NCI-H1436 (cell line): ENCODE measurements at regions not wholly inside any gene's neighbourhood (a gene's known extent, or its start where the extent isn't known, plus 50 kb on each side); places are given as distances from the start of the nearest gene placed in this dataset.
"Not testable (repeated sequence)": the region's sequence is repeated elsewhere in the genome, so short reads cannot be mapped to it uniquely, and the experiment has no call there.

Source experiments
- DNase-seq: peaks from one replicate; lab custom pipeline; 2025; lab: John Stamatoyannopoulos, UW

DNA sequence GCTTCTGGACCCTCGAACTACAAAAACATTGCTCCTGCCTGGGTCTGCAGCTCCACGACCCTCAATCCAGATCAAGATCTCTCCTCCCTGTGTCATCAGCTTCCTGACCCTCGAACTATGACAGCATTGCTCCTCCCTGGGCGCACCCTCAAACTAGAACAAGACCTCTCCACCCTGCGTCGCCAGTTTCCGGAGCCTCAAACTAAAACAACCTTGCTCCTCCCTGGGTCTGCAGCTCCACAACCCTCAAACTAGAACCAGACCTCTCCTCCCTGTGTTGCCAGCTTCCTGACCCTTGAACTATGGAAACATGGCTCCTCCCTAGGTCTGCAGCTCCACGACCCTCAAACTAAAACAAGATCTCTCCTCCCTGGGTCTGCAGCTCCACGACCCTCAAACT, 339.7 kb upstream of the SULF2 start:
- DNase-seq: no peak

GRCh38 chr20:48124181-48124782, 339.0 kb upstream of the SULF2 start:
- DNase-seq: no peak

GRCh38 chr20:48120120-48120519, 334.8 kb upstream of the SULF2 start:
- DNase-seq: no peak

- DNase-seq: not testable (repeated sequence)
Measured at GRCh38 chr20:48119389-48119788, 334.1 kb upstream of the SULF2 start.

- no peak for DNase-seq
Measured at GRCh38 chr20:48115502-48115901, 330.2 kb upstream of the SULF2 start.

- DNase-seq: no peak
Measured at GRCh38 chr20:48107560-48107959, 322.3 kb upstream of the SULF2 start.

DNA sequence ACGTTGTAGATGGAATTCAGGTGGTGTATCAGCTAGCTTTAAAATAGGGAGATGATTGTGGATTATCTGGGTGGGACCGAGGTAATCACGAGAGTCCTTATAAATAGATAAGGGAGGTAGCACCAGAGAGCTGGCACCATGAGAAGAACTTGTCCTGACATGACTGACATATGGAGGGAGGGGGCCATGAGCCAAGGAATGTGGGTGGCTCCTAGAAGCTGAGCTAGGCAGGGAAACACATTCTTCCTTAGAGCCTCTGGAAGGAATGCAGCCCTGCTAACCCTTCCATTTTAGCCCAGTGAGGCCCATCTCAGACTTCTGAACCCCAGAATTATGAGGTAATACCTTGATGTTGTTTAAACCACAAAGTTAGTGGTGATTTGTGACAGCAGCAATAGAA, 321.1 kb upstream of the SULF2 start:
- DNase-seq: no peak

- DNase-seq: no peak
Measured at GRCh38 chr20:48105526-48105925, 320.2 kb upstream of the SULF2 start.

GRCh38 chr20:48102931-48103660, 317.8 kb upstream of the SULF2 start:
- DNase-seq: no peak

DNA sequence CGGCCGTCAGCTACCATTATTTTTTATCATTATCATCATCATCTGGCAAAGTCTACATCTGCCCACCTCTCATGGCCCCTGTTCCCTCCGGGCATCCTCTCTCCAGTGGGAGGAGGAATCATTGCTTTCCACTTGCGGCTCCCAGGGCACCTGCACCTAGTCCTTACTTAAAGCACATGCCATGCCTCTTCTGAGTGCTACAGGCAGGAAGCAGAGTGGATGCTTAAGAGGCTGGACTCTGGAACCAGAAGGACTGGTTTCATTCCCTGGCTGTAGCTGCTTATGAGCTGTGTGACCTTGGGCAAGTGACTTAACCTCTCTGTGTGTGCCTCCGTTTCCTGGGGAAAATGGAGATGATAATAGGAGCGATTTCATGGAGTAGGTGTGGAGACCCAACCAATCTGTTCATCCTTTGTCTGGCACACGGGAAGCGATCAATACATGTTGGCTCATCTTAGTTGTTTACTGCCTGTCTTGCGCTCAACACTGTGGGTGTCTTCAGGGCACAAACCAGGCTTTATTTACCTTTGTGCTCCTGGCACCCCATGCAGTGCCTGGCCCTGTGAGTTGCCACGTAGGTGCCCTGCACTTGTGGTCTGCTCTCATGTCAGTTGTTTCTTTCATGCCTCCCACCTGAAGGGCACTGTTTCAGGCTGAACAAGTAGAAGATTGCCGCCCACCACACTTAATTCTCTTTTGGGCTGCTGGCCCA, 317.0 kb upstream of the SULF2 start:
- no peak for DNase-seq

DNA sequence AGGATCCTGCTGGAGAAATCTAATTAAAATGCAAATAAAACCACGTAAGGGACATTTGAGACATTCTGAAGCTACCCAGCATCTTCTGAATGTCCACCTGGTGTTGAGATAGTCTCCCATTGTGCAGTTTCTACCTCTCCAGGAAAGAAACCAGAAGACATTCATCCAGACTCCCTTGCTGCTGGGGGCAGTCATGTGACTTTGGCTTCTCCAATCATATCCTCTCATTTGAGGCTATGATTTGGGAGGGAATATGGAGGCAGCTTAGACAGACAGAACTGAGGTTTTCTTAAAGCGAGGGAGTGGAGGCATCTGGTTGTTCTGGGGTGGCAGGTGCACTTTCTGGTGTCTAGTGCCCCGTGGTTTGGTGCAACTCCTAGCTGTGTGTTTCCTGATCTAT, 315.2 kb upstream of the SULF2 start:
- no peak for DNase-seq

GRCh38 chr20:48098866-48099265, 313.6 kb upstream of the SULF2 start:
- DNase-seq: no peak

DNA sequence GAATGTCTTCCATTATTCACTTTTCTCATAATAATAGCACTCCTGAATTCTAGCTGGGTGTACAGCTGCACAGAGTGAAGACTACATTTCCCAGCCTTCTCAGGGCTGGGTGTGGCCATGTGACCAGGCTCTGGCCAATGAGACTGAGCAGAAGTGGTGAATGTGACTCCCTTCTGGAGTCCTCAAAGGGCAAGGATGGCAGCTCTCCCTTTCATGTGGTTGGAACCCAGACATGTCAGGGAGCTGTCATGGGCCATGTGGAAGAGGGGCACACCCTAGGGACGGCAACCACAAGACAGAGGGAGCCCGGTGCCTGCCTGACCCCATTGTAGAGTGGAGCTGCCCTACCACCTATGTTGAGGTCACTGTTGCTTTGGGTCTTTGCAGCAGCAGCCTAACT, 312.8 kb upstream of the SULF2 start:
- no peak for DNase-seq

- DNase-seq: no peak
Measured at GRCh38 chr20:48096957-48097890, 311.9 kb upstream of the SULF2 start.

GRCh38 chr20:48096212-48096875, 311.1 kb upstream of the SULF2 start:
- no peak for DNase-seq

GRCh38 chr20:48094944-48095343, 309.7 kb upstream of the SULF2 start:
- no peak for DNase-seq

DNA sequence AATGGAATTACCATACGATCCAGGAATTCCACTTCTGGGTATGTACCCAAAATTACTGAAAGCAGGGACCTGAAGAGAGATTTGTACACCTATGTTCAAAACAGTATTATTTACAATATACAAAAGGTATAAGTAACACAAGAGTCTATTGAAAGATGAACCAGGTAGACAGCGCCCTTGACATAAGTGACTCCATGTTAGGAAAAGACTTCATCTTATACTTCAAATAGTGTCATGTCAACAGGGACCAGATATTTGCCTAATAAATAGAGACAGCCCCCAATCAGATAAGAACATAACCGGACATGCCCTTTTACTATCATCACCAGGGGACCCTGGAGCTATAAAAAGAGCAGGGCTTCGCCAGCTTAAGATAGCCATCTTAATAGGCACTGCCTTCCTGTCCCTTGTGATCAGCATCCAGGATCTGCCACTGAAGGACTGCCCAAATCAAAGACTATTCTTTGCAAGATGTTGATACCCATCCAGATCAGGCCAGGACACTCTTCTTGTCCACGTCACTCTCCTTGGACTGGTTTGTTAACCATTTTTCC, 309.0 kb upstream of the SULF2 start:
- DNase-seq: no peak

DNA sequence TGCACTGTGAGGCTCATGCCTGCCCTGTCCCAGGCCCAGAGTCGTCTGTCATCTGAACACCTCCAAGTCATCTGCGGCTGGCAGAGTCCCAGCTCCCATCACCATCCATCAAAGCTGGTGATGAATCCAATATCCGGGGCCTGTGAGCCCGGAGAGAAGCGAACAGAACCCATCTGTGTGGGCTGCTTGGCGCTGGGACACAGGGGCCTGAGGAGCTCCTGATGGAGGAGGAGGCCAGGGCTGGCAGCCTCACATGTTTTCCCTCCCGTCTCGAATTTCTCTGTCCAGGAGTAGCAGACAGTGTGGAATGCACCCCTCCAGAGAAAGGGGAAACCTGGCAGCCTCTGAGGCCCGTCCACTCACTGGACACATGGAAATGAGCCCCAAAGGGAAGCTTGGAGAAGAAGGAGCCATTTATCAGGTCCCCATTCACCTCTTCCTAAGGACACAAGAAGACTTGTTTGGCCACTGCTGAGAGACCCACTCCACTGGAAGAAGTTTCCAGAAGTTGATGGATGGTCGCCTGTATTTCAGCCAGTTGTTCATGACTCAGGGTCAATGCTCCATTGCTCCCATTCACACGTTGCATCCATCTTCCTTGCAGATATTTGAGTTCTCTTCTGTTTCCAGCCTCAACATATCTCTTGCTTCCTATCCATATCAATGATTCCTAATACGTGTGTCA, 307.5 kb upstream of the SULF2 start:
- no peak for DNase-seq

- DNase-seq: no peak
Measured at GRCh38 chr20:48090784-48091183, 305.5 kb upstream of the SULF2 start.

- DNase-seq: no peak
Measured at GRCh38 chr20:48090314-48090713, 305.0 kb upstream of the SULF2 start.

GRCh38 chr20:48080583-48080982, 295.3 kb upstream of the SULF2 start:
- no peak for DNase-seq
